ENCODE measurements at regions not wholly inside any gene's neighbourhood (a gene's known extent, or its start where the extent isn't known, plus 50 kb on each side); places are given as distances from the start of the nearest gene placed in this dataset.

GRCh38 chr11:79830446-79830845 is 389.6 kb upstream of the TENM4 start:
- no peak for DNase-seq (ENCODE audit: extremely low read depth, low read depth)
- TF ChIP-seq, protein P1, sequence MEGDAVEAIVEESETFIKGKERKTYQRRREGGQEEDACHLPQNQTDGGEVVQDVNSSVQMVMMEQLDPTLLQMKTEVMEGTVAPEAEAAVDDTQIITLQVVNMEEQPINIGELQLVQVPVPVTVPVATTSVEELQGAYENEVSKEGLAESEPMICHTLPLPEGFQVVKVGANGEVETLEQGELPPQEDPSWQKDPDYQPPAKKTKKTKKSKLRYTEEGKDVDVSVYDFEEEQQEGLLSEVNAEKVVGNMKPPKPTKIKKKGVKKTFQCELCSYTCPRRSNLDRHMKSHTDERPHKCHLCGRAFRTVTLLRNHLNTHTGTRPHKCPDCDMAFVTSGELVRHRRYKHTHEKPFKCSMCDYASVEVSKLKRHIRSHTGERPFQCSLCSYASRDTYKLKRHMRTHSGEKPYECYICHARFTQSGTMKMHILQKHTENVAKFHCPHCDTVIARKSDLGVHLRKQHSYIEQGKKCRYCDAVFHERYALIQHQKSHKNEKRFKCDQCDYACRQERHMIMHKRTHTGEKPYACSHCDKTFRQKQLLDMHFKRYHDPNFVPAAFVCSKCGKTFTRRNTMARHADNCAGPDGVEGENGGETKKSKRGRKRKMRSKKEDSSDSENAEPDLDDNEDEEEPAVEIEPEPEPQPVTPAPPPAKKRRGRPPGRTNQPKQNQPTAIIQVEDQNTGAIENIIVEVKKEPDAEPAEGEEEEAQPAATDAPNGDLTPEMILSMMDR (IDR thresholded peaks at IDR 0.05; ENCODE audit: low read depth, low read length): no peak

DNA sequence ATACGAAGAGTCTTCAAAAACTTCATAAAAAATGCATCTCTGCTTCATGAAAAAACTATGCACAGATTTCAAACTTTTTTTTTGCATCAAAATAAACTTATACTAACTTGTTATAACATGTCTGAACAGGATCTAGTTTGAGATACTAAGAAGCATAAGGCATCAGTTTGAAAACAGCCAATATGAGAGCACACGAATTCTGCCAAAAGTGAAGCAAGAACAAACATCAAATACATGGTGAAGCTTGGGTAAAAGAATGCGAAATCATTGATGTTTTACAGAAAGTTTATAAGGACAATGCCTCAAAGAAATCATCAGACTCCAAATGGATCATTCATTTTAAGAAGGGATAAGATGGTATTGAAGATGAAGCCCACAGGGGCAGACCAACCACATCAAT is 389.1 kb upstream of the TENM4 start:
- DNase-seq (ENCODE audit: extremely low read depth, low read depth): no peak
- TF ChIP-seq, protein P1 (IDR thresholded peaks at IDR 0.05; ENCODE audit: low read depth, low read length): no peak

GRCh38 chr11:79822766-79823165 is 381.9 kb upstream of the TENM4 start:
- no peak for DNase-seq (ENCODE audit: extremely low read depth, low read depth)
- TF ChIP-seq, protein P1 (IDR thresholded peaks at IDR 0.05; ENCODE audit: low read depth, low read length): no peak

DNA sequence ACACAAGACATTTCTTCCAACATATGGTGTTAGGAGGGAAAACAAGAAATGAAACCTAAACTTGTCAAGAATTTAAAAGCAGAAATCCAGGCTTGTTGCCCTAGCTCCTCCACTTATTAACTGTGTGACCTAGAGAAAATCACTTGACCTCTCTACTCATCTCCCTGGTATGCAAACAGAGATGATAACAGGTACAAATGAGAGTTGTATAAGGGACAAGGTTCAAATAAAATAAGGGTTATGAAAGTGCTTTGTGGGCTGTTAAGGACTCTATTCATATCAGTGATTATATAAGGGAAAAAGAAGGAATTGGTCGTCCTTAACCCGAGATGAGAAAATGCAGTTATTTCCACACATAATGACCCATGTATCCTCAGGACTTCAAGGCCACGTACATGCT is 372.7 kb upstream of the TENM4 start:
- DNase-seq (ENCODE audit: extremely low read depth, low read depth): no peak
- TF ChIP-seq, protein P1 (IDR thresholded peaks at IDR 0.05; ENCODE audit: low read depth, low read length): no peak

DNA sequence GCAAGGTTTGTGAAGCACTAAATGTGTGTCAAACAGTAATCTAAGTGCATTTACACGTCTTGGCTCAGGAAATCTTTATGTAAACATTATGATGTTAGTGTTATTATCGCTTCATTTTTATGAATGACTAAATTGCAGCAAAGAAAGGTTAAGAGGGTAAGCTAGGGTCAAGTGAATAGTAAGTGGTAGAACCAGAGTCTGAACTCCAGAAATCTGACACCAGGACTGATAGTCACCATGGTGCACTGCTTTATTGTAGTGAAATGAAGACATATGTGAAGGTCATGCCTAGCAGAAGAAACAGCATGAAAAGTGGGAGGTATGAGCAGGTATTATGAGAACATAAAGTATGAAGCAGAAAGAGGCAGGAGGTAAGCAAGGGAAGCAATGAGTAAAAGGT is 368.7 kb upstream of the TENM4 start:
- no peak for DNase-seq (ENCODE audit: extremely low read depth, low read depth)

GRCh38 chr11:79807506-79807905 is 366.7 kb upstream of the TENM4 start:
- no peak for DNase-seq (ENCODE audit: extremely low read depth, low read depth)
- TF ChIP-seq, protein P1 (IDR thresholded peaks at IDR 0.05; ENCODE audit: low read depth, low read length): no peak

More for the DNA sequence above, 368.7 kb upstream of the TENM4 start:
- TF ChIP-seq, protein P1 (IDR thresholded peaks at IDR 0.05; ENCODE audit: low read depth, low read length): no peak

DNA sequence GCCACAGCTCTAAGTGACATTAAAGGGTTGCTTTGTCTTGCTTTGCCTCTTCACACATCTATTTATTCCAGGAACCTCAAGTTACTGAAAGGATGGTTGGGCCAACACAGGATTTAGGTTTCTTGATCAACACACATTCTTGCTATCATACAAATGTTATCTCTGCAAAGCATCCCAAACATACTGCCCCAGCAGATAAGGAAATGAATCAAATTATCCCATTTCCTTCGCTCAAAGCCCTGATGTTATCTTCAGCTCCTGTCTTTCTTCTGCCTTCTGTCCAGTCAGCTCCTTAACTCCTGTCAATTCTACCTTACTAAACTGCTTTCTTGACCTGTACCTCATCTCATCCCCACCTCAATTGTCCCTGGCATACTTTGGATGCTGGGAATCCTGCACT is 355.9 kb upstream of the TENM4 start:
- DNase-seq (ENCODE audit: extremely low read depth, low read depth): no peak
- TF ChIP-seq, protein P1 (IDR thresholded peaks at IDR 0.05; ENCODE audit: low read depth, low read length): no peak

Measured in AG09319 (cell line).